Transverse colon (tissue), 3 donors: ENCODE measurements at regions not wholly inside any gene's neighbourhood (a gene's known extent, or its start where the extent isn't known, plus 50 kb on each side); places are given as distances from the start of the nearest gene placed in this dataset.

ENCODE experiments used
- CTCF ChIP-seq, 5 experiments: fragments of 200-600 bp in 3 of 5; fragments of 450-650 bp in 2 of 5; sonication (generic) in 3 of 5; IDR thresholded peaks; 1 replicate in 2 of 5; 2 replicates in 3 of 5; pipeline ENCODE4 v1.5.1; 2016 to 2017; ENCODE audit warnings: antibody characterized with exemption in 5 of 5, inconsistent platforms in 3 of 5, mild to moderate bottlenecking in 2 of 5, moderate library complexity in 1 of 5
- EP300 ChIP-seq: sonication (generic); formaldehyde crosslinking; IDR thresholded peaks from one replicate; pipeline ENCODE4 v1.6.1; 2017; ENCODE audit warnings: antibody characterized with exemption, low read depth
- POLR2A ChIP-seq: fragments of 450-650 bp; IDR thresholded peaks from one replicate; pipeline ENCODE4 v1.6.1; 2016; ENCODE audit warnings: antibody characterized with exemption, mild to moderate bottlenecking, moderate library complexity

GRCh38 chr1:3968851-3969250, 68.8 kb upstream of the C1orf174 start:
- no peak for TF ChIP-seq CTCF (IDR thresholded peaks at IDR 0.05)
- TF ChIP-seq POLR2A, result no peak
- no peak for TF ChIP-seq EP300
